HepG2 (cell line): ENCODE measurements at regions not wholly inside any gene's neighbourhood (a gene's known extent, or its start where the extent isn't known, plus 50 kb on each side); places are given as distances from the start of the nearest gene placed in this dataset.

Experiments used
- ATAC-seq: fragments of 200-7000 bp; cut with Tn5 transposase; 3 replicates; pipeline ENCODE4 v1.9.1; 2020; ENCODE audit warnings: mild to moderate bottlenecking, moderate library complexity
- BruUV-seq: library from RNA; stranded (reverse); fragments of 400-500 nt; replicated peaks from 2 replicates; lab custom pipeline; 2021; lab: Mats Ljungman, UMichigan
- CTCF ChIA-PET: fragments of 300-600 bp; formaldehyde crosslinking; extraction: SDS; loops from one replicate; lab custom pipeline; 2021; ENCODE audit warnings: low total read pairs, inconsistent platforms, low intra/inter-chr PET ratio; lab: Yijun Ruan, JAX
- POLR2A ChIA-PET: fragments of 350-600 bp; sonication (Branson Sonifier 250); formaldehyde crosslinking; loops from one replicate; lab custom pipeline; 2020; ENCODE audit warnings: antibody characterized with exemption, inconsistent platforms; lab: Yijun Ruan, JAX
- DNase-seq: peaks from one replicate; pipeline ENCODE4 v3.0.0-alpha.2; 2015; ENCODE audit warnings: low spot score
- FAIRE-seq: peaks from 3 replicates; lab custom pipeline; 2011; peaks lifted over from hg19 to GRCh38; lab: Jason Lieb, UNC
- H2AFZ ChIP-seq: one replicate; pipeline ENCODE4 v1.6.1; 2011; ENCODE audit warnings: low read length, inconsistent platforms
- H3K27ac ChIP-seq: fragments of 300-600 bp; 3 replicates; pipeline ENCODE4 v1.8.0; 2011; ENCODE audit warnings: mixed run types, mild to moderate bottlenecking, mixed read lengths, low read length, inconsistent platforms; ENCODE audit not compliant: insufficient read depth; ENCODE audit errors: extremely low read length
- H3K27me3 ChIP-seq, 2 experiments: fragments of 200-600 bp in 1 of 2; 2 replicates in 1 of 2; 3 replicates in 1 of 2; pipeline versions ENCODE4 v1.6.0 to v1.8.0; 2011; ENCODE audit warnings: low read length in 2 of 2, mild to moderate bottlenecking in 2 of 2, moderate library complexity in 2 of 2, inconsistent platforms in 1 of 2; ENCODE audit not compliant: insufficient read depth in 2 of 2, control insufficient read depth in 1 of 2
- H3K36me3 ChIP-seq, 2 experiments: fragments of 200-600 bp in 1 of 2; replicated peaks in 1 of 2; 2 replicates in 1 of 2; 3 replicates in 1 of 2; pipeline versions ENCODE4 v1.5.1 to v1.8.0; 2011; ENCODE audit warnings: low read length in 2 of 2, inconsistent platforms in 1 of 2; ENCODE audit not compliant: insufficient read depth in 2 of 2, control insufficient read depth in 1 of 2
- H3K4me1 ChIP-seq: 2 replicates; pipeline ENCODE4 v1.5.1; 2012; ENCODE audit warnings: low read length, inconsistent platforms; ENCODE audit not compliant: insufficient read depth
- H3K4me2 ChIP-seq: 2 replicates; pipeline ENCODE4 v1.6.0; 2011; ENCODE audit warnings: low read depth, low read length, inconsistent platforms
- H3K4me3 ChIP-seq, 3 experiments: fragments of 200-600 bp in 1 of 3; sonication (generic), shearing (Covaris generic) in 1 of 3; replicated peaks in 1 of 3; 2 replicates each; pipeline ENCODE4 v1.5.1; 2011 to 2016; ENCODE audit warnings: low read length in 3 of 3, inconsistent platforms in 2 of 3, low read depth in 2 of 3, mild to moderate bottlenecking in 2 of 3, control low read depth in 1 of 3, mixed read lengths in 1 of 3; ENCODE audit not compliant: insufficient read depth in 1 of 3
- H3K79me2 ChIP-seq: one replicate; pipeline ENCODE4 v1.6.1; 2011; ENCODE audit warnings: low read length, inconsistent platforms; ENCODE audit not compliant: insufficient read depth
- H3K9ac ChIP-seq: 2 replicates; pipeline ENCODE4 v1.6.0; 2011; ENCODE audit warnings: mild to moderate bottlenecking, low read depth, low read length, inconsistent platforms; ENCODE audit not compliant: insufficient read depth
- H3K9me3 ChIP-seq: 2 replicates; pipeline ENCODE4 v1.5.1; 2012; ENCODE audit warnings: mild to moderate bottlenecking, low read length
- H4K20me1 ChIP-seq: 2 replicates; pipeline ENCODE4 v1.6.0; 2011; ENCODE audit warnings: inconsistent platforms, mild to moderate bottlenecking, low read length, moderate library complexity; ENCODE audit not compliant: insufficient read depth
- ARID3A ChIP-seq: IDR thresholded peaks from 2 replicates; pipeline ENCODE4 v1.6.1; 2012; ENCODE audit warnings: low read depth, low read length, improper control_type of control experiment
- ATAD3A ChIP-seq: sonication (generic); formaldehyde crosslinking; IDR thresholded peaks from 2 replicates; pipeline ENCODE4 v1.4.0; 2020; ENCODE audit warnings: missing genetic modification reagents
- ETV6 ChIP-seq: sonication (generic); formaldehyde crosslinking; conservative IDR thresholded peaks from 2 replicates; pipeline ENCODE4 v1.4.0; 2020; ENCODE audit warnings: missing genetic modification reagents
- MZF1 ChIP-seq: sonication (generic); formaldehyde crosslinking; IDR thresholded peaks from 2 replicates; pipeline ENCODE4 v1.8.1; 2023; ENCODE audit warnings: mild to moderate bottlenecking, missing genetic modification reagents, borderline replicate concordance
- SMYD3 ChIP-seq: sonication (generic); formaldehyde crosslinking; IDR thresholded peaks from 2 replicates; pipeline ENCODE4 v1.8.1; 2023; ENCODE audit warnings: mild to moderate bottlenecking, missing genetic modification reagents
- TCF7L2 ChIP-seq: IDR thresholded peaks from 2 replicates; pipeline ENCODE4 v1.6.1; 2011; ENCODE audit warnings: mild to moderate bottlenecking, low read depth, low read length, moderate library complexity
- ZNF557 ChIP-seq: sonication (generic); formaldehyde crosslinking; IDR thresholded peaks from 2 replicates; pipeline ENCODE4 v1.4.0; 2020; ENCODE audit warnings: missing genetic modification reagents
- ZNF597 ChIP-seq: sonication (generic); formaldehyde crosslinking; IDR thresholded peaks from 2 replicates; pipeline ENCODE4 v1.5.0; 2020; ENCODE audit warnings: missing genetic modification reagents
- ZNF660 ChIP-seq: sonication (generic); formaldehyde crosslinking; IDR thresholded peaks from 2 replicates; pipeline ENCODE4 v1.5.1; 2020; ENCODE audit warnings: mild to moderate bottlenecking, low read depth, missing genetic modification reagents, borderline replicate concordance
- ZNF772 ChIP-seq: sonication (generic); formaldehyde crosslinking; IDR thresholded peaks from 2 replicates; pipeline ENCODE4 v1.5.0; 2020; ENCODE audit warnings: mild to moderate bottlenecking, missing genetic modification reagents
- WGBS: methylation state at CpG from one replicate; pipeline ENCODE4 v1.1.6; 2017; ENCODE audit warnings: low lambda C conversion rate; 5-methylcytosine and 5-hydroxymethylcytosine counted together
- in situ Hi-C: cut with HindIII; loops from 2 replicates; pipeline ENCODE4 v1.10.0; 2017; ENCODE audit warnings: low pct_unique_long_range_greater_than_20kb; ENCODE audit not compliant: extremely low pct_ligation_motif_present
- intact Hi-C: fragments of 100-400 bp; cut with micrococcal nuclease; formaldehyde crosslinking; loops from one replicate; pipeline ENCODE4 v1.10.0; 2022; ENCODE audit not compliant: unreplicated experiment

- no peak overlapping the region for H3K9ac ChIP-seq
- H3K4me1 ChIP-seq = no peaks in the 10 kb centered on the region
- H2AFZ ChIP-seq = no peak overlapping the region
- no peaks in the 10 kb centered on the region for H3K27me3 ChIP-seq
- WGBS = 0% methylated on average over 1 of the region's 1 CpG
- no peaks in the 10 kb centered on the region for H4K20me1 ChIP-seq
- FAIRE-seq (no peak), ATAC-seq (no peak), DNase-seq (no peak)
- intact Hi-C loops = no loop called here
- H3K36me3 ChIP-seq = no peaks in the 10 kb centered on the region
- ChIA-PET POLR2A (no interaction called here), CTCF (no interaction called here)
- no peak overlapping the region for H3K4me2 ChIP-seq
- H3K27ac ChIP-seq = no peak overlapping the region
- H3K9me3 ChIP-seq = peaks cover 45% of the 10 kb centered on the region
- no peak overlapping the region for H3K4me3 ChIP-seq
- no peaks in the 10 kb centered on the region for H3K79me2 ChIP-seq
- in situ Hi-C loops = no loop called here
- no TSS peak for BruUV-seq
- no peak for TF ChIP-seq ZNF597 (CRISPR knock-in tag)
- TF ChIP-seq ZNF772 (CRISPR knock-in tag) = no peak
- no peak for TF ChIP-seq ZNF557 (CRISPR knock-in tag)
- TF ChIP-seq TCF7L2 = no peak
- TF ChIP-seq ZNF660 = no peak
- no peak for TF ChIP-seq ARID3A
- TF ChIP-seq ETV6 (CRISPR knock-in tag) = no peak
- no peak for TF ChIP-seq SMYD3 (CRISPR knock-in tag)
- no peak for TF ChIP-seq ATAD3A (CRISPR knock-in tag)
- TF ChIP-seq MZF1 (CRISPR knock-in tag) = no peak
Observed at GRCh38 chr2:180219491-180219890, 212.4 kb upstream of the CWC22 start.
